HepG2 (cell line): ENCODE measurements at regions not wholly inside any gene's neighbourhood (a gene's known extent, or its start where the extent isn't known, plus 50 kb on each side); places are given as distances from the start of the nearest gene placed in this dataset.
"Not testable (repeated sequence)": the region's sequence is repeated elsewhere in the genome, so short reads cannot be mapped to it uniquely, and the experiment has no call there.

Experiments used
- MYNN ChIP-seq: sonication (generic); formaldehyde crosslinking; IDR thresholded peaks from 2 replicates; pipeline ENCODE4 v1.4.0; 2020; ENCODE audit warnings: mild to moderate bottlenecking, low read depth, missing genetic modification reagents
- PCBP1 ChIP-seq: fragments of 200-400 bp; formaldehyde crosslinking; IDR thresholded peaks from 2 replicates; pipeline ENCODE4 v1.6.1; 2017; ENCODE audit warnings: mild to moderate bottlenecking, low read depth, low read length, borderline replicate concordance
- POLR2AphosphoS5 ChIP-seq: IDR thresholded peaks from 2 replicates; pipeline ENCODE4 v1.6.1; 2012; ENCODE audit warnings: low read depth, low read length
- RELA ChIP-seq: sonication (generic); formaldehyde crosslinking; IDR thresholded peaks from 2 replicates; pipeline ENCODE4 v1.4.0; 2020; ENCODE audit warnings: missing genetic modification reagents
- TP53 ChIP-seq: sonication (generic); formaldehyde crosslinking; conservative IDR thresholded peaks from 2 replicates; pipeline ENCODE4 v1.4.0; 2020; ENCODE audit warnings: missing genetic modification reagents
- ZBTB42 ChIP-seq: sonication (generic); formaldehyde crosslinking; IDR thresholded peaks from 2 replicates; pipeline ENCODE4 v1.5.0; 2020; ENCODE audit warnings: mild to moderate bottlenecking, missing genetic modification reagents
- ZNF720 ChIP-seq: sonication (generic); formaldehyde crosslinking; IDR thresholded peaks from 2 replicates; pipeline ENCODE4 v1.4.0; 2020; ENCODE audit warnings: missing genetic modification reagents
- ZSCAN22 ChIP-seq: sonication (generic); formaldehyde crosslinking; IDR thresholded peaks from 2 replicates; pipeline ENCODE4 v1.4.0; 2020; ENCODE audit warnings: mild to moderate bottlenecking, missing genetic modification reagents
- TF ChIP-seq, protein P1 (sequence below): IDR thresholded peaks from 2 replicates; pipeline ENCODE4 v1.6.1; 2016
- TF ChIP-seq, protein P2 (sequence below): sonication (generic); formaldehyde crosslinking; IDR thresholded peaks from 2 replicates; pipeline ENCODE4 v1.5.0; 2020; ENCODE audit warnings: mild to moderate bottlenecking, missing genetic modification reagents, moderate library complexity

- not testable (repeated sequence) for TF ChIP-seq PCBP1; RELA (CRISPR knock-in tag); ZNF720 (CRISPR knock-in tag); TP53 (CRISPR knock-in tag); MYNN (CRISPR knock-in tag); POLR2AphosphoS5; ZBTB42; ZSCAN22 (CRISPR knock-in tag)
- TF ChIP-seq, protein P1, sequence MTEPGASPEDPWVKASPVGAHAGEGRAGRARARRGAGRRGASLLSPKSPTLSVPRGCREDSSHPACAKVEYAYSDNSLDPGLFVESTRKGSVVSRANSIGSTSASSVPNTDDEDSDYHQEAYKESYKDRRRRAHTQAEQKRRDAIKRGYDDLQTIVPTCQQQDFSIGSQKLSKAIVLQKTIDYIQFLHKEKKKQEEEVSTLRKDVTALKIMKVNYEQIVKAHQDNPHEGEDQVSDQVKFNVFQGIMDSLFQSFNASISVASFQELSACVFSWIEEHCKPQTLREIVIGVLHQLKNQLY (CRISPR knock-in tag): not testable (repeated sequence)
- TF ChIP-seq, protein P2, sequence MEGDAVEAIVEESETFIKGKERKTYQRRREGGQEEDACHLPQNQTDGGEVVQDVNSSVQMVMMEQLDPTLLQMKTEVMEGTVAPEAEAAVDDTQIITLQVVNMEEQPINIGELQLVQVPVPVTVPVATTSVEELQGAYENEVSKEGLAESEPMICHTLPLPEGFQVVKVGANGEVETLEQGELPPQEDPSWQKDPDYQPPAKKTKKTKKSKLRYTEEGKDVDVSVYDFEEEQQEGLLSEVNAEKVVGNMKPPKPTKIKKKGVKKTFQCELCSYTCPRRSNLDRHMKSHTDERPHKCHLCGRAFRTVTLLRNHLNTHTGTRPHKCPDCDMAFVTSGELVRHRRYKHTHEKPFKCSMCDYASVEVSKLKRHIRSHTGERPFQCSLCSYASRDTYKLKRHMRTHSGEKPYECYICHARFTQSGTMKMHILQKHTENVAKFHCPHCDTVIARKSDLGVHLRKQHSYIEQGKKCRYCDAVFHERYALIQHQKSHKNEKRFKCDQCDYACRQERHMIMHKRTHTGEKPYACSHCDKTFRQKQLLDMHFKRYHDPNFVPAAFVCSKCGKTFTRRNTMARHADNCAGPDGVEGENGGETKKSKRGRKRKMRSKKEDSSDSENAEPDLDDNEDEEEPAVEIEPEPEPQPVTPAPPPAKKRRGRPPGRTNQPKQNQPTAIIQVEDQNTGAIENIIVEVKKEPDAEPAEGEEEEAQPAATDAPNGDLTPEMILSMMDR (CRISPR knock-in tag): not testable (repeated sequence)
Observed at GRCh38 chr10:47605791-47606773, 82.6 kb upstream of the AGAP9 start.
